Fibroblast of peridontal ligament (primary cell): ENCODE measurements at regions not wholly inside any gene's neighbourhood (a gene's known extent, or its start where the extent isn't known, plus 50 kb on each side); places are given as distances from the start of the nearest gene placed in this dataset.

Experiments used
- DNase-seq: peaks from one replicate; pipeline ENCODE4 v3.0.0-alpha.2; 2010; ENCODE audit errors: extremely low read depth

DNA sequence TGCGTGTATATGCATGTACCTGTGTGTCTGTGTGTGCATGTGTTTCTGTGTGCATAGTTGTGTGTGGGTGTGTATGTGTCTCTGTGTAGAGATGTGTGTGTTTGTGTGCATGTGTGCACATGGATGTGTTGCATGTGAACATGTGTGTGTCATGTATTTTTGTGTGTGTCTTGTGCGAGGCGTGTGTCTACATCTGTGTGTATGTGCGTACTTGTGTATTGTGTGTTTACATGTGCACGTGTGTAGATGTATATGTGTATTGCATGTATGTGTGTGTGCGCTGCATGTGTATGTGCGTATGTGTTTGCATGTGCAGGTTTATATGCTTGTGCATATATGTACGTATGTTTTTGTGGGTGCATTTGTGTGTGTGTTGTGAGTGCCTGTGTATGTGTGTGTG is 735.2 kb downstream of the GALR1 start:
- DNase-seq = no peak

DNA sequence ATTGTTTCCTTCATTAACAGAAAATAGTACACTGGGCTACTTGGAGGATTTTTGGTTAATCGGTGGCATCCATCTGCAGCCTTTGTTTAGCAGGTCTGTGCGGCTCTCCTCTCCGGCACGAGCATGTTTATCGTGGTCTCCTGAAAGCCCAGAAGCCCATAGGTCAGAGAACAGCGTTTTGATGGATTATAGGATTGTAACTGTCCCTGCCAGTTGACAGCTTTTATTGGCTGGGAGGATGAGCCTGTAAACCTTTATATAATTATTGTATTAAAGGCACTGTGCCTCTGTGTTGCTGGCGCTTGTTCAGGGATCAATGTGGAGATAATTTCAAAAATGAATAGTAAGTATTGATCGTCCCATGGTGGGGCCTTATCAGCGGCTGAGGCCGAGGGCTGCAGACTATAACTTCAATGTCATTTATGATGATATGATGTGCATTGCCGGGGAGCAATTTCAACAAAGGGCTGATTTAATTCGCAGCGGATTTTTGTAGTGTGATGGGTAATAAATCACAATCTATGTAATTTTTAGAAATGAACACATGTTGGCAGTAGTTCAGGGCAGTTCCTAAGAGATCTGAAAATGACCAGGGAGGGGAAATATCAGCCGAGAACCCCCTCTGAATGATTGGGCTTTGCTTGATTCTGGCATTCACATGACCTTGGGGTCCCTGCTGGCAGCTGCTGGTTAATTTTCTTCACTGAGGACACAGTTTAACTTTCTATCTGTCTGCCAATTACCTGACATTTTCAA is 736.1 kb downstream of the GALR1 start:
- DNase-seq = no peak

DNA sequence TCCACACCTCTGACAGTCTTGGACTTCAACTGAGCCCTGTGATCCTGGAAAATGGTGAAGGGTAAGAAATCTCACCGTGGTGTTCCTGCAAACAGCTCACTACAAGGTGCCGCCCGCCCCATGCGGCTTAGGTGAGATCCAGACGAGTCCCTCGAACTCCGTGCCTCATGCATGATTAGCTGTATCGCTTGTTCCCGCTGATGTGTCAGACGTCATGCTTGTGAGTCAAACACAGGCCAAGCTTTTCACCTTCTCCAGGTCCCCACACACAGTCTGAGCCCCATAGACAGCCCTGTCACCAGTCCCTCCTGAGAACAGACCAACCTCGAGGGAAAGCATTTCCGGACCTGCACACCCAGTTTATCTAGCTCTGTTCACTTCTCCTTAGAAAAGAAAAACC is 740.5 kb downstream of the GALR1 start:
- DNase-seq = no peak

DNA sequence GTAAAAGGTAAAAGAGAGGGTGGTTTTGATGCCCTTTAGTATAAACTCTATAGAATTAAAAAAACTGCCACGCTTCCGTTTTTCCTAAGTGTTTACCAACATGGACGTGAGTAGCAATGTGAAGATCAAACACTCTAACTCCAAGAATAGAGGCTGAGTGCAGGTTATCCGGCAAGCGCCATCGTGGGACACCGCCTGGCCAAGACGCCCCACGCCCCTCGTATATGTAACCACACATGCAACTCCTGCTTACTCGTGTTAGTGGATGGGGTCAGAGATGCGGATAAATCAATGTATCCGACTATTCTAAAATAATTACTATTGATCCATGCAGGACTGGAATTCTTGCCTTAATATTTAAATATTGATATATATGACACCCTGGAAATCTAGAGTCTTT is 741.3 kb downstream of the GALR1 start:
- DNase-seq = no peak

DNA sequence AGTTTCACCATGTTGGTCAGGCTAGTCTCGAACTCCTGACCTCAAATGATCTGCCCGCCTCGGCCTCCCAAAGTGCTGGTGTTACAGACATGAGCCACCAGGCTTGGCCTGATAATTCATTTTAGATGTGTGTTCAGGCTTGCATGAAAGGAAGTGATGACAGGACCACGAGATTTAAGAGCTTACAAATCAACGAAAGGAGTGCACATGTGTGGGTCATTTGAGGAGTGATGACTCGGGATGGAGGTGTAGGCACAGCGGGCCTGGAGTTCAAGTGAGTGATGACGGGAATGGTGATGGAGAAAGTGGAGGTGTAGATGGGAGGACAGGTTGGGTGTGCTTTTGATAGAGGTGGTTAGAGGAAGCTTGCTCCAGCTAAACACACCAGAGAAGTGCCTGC is 742.4 kb downstream of the GALR1 start:
- no peak for DNase-seq

DNA sequence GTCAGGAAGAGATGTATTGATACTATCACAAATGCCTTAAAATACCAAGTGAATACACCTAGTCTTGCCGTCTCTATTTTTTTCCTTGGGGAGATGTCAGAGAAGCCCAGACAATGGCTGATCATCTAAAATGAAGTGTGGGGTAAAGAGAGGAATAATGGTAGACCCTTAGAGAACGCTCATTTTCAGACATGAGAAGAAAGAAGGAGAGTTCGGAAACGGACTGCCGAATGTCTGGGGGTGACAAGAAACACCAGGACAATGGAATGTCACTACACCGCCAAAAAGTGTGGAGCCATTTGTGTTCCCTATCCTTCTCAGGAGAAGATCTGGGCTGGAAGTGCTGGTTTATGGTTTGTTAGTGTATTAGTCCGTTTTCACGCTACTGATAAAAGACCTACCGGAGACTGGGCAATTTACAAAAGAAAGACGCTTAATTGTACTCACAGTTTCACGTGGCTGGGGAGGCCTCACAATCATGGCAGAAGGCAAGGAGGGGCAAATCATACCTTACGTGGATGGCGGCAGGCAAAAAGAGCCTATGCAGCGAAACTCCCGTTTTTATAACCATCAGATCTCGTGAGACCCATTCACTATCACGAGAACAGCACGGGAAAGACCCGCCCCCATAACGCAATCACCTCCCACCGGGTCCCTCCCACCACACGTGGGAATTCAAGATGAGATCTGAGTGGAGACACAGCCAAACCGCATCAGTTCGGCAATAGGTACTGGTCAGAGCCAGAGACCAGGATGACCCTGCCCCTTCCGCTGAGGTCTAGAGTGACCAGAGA is 743.7 kb downstream of the GALR1 start:
- no peak for DNase-seq

DNA sequence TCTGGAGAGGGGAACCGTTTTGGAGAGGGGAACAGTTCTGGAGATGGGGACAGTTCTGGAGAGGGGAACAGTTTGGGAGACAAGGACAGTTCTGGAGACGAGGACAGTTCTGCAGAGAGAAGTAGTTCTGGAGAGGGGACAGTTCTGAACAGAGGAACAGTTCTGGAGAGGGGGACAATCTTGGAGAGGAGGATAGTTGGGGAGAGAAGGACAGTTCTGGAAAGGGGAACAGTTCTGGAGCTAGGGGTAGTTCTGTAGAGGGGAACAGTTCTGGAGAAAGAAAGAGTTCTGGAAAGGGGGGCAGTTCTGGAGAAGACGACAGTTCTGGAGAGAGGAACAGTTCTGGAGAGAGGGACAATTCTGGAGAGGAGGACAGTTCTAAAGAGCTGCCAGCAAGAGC is 745.9 kb downstream of the GALR1 start:
- DNase-seq = no peak

DNA sequence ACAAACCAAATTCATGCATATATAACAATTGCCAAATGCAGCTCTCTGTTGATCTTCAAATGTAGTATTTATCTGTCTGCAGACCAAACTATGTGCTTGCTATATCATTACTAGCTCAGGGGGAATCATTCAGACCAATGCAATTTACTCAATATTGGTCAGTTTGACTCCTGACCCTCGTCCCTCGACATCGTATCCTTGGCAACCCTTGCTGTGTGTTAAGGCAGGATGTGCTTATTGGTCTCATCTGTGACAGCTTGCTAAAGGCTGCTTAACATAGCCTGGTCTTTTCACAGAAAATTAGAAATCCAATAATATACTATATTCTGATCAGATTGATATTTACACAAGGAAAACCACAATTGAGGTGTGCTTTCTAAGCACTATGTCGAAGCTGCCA is 747.1 kb downstream of the GALR1 start:
- no peak for DNase-seq

DNA sequence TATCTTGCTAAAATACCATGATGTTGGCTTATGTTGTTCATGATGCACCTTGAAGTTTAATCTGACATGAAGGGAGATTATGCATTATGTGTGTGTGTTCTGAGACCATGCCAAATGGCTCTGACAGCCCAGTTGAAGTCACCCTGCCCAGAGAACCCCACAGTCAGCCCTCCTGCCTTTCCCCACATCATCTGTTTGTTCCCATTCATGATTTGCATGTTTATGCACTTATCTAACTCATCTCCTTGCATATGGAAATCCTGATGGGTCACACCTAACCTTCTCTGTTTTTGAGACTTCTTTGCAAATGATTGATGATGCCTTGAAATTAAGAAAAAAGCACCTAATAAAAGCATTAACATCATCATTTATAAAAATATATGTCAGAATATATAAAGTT is 752.2 kb downstream of the GALR1 start:
- no peak for DNase-seq

DNA sequence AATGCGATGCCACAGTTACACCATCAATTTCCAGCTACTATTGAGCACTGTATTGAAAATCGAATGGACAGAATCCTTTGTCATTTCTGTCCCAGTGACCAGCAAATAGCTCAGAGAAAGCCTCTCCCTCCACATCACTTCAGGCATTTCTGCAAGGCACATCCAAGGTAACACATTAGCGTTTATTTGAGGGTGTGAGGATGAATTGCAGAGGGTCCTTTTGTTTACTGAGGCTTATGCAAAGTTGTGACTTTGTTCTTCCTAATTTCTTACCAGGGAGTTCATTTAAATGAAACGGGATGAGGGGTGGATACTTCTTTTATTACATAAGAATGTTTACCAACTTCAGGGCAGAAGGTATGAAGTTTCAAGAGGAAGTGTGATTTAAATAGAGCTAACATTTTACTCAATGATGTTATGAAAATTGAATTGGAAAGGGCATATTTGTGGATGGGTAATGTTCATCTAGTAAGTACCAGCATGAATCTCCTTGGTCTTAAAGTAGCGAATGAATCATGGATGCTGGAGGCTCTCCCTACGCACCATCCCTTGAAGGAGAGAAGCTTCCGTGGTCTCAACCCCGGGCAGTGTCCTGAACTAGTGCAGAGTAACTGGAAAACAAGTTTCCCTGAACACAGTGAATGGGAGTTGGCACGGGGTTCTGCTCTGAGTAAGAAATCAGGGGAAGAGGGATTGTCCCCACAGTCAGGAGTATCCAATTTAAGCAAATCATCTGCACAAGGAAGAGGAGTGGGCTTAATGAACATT is 756.5 kb downstream of the GALR1 start:
- no peak for DNase-seq

DNA sequence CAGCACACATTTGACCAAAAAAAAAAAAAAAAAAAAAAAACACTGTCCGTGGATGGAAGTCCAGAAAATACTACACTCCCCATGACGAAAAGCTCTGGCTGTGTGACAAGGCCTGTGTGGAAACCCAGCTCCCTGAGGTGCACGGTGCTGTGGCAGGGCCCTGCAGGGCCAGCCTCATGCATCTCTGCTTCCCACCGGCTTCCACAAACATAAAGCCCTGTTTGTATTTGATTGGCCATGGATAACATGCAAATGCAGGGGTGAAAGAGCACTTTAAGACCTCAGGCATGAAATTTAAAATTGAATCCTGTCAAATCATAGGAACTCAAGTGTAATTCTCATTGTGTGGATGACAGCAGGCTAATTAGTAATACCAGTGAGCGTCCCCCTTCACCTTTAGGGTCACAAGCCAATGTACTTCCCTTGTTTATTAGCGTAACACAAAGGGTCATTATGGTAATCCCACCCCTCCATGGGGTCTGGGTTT is 757.2 kb downstream of the GALR1 start:
- no peak for DNase-seq

DNA sequence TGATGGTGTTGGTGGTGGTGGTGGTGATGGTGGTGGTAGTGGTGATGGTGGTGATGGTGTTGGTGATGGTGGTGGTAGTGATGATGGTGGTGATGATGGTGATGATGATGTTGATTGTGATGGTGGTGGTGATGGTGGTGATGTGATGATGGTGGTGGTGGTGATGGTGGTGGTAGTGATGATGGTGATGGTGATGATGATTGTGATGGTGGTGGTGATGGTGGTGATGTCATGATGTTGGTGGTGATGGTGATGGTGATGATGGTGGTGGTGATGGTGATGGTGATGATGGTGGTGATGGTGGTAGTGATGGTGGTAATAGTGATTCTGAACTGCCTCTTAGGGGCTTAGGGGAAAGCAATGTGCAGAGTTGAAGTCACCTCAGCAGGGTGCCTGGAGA is 760.7 kb downstream of the GALR1 start:
- DNase-seq = no peak

DNA sequence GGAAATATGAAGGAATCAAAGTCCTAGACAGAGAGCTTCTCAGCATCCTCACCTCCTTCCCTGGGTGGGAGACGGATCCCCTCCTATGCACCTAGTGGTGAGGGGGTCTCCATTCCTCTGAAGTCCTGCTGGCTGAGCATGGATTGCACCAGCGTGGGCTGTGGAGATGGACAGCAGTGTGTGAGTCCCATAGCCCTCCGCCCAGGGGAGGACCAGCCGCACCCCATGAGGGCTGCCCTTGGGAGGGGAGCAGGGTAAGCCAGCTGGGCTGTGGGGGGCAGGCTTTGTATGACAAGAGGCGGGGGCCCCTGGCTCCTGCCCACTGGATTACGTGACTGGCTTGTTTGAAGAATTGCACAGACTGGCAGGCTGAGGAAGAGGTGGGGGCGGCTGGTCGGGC is 768.2 kb downstream of the GALR1 start:
- no peak for DNase-seq

DNA sequence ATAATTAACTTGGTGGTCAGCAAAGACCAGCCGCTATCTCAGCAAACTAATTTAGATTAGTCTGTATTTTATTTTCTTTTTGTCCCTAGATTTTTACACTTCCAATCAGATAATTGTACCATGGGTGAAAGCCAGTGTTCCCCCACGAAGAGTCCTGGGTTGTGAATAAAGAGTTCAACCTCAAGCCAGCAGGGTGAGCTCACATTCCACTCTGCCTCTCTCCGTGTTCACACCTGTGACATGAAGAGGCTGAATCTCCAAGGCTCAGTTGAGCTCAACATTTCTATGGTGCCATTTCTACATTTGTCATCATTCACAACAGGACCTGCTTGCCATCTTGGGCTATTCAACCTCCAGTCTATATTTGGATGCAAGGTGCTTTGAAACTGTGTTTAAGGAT is 771.5 kb downstream of the GALR1 start:
- no peak for DNase-seq

DNA sequence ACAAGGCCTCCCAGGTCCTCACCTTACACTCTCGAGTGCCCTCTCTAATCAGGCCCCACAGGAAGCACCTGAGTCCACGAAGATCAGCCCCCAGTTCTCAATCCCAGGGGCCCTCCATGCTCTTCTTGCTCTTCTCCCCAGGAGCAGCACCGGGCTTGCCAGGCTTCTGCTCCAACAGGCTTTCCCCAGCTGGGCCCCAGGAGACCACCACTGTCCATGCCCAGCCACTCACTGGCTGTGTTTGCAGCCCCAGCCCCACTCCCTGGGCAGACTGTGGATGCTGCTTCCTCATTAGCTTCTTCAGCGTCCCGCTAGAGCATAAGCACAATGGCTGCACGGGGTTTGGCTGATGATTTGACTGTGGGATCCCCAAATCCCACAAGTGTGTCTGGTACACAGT is 781.9 kb downstream of the GALR1 start:
- DNase-seq = no peak

DNA sequence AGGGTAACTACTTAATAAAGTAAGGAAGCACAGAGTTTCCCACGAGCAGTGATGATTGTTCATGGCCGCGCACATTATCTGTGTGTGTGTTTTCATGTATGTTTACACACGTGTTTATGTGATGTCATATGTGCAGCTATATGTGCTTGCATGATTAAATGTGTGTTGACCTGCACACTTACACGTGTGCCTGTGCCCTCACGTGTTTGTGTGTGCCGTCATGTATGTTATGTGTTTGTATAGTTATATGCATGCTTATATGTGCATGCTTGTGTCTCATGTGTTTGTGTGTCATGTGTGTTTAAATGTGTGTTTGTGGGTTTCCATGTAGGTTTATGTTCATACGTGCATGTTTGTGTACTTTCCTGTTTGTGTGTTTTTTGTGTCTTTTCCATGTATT is 782.3 kb downstream of the GALR1 start:
- DNase-seq = no peak

DNA sequence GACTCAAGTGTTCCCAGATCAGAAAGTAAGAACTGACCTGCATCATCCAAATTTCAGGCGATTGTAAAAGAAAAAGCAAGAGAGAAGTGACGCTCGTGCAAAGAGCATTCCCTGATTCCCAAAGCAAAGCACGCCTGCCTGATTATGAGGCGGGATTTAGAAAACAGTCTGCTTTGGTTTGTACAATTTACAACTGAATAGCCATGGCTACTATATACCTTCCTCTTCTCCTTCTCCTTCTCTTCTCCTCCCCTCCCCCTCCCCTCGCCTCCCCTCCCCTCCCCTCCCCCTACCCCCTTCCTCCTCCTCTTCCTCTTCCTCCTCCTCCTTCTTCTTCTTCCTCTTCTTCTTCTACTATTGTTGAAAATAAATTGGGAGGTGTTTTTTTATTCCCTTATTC is 782.9 kb downstream of the GALR1 start:
- DNase-seq = no peak

DNA sequence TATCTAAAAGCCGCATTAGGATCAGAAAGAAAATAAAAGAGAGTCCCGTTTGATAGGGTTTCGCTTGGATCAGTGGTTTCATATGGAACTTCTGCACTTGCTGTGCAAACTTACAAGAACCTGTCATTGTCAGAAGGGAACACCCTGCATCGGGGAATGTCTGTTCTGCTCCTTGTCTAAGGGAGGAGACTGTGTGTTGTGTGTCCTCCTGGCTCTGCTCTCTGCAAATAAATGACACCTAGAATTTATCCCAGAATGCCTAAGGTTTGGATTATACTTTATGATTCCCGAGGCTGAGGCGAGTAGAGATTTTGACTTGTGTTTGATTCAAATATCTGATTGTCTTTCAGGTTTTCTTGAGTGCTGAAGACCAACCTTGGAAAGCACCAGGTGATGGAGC is 785.1 kb downstream of the GALR1 start:
- no peak for DNase-seq

DNA sequence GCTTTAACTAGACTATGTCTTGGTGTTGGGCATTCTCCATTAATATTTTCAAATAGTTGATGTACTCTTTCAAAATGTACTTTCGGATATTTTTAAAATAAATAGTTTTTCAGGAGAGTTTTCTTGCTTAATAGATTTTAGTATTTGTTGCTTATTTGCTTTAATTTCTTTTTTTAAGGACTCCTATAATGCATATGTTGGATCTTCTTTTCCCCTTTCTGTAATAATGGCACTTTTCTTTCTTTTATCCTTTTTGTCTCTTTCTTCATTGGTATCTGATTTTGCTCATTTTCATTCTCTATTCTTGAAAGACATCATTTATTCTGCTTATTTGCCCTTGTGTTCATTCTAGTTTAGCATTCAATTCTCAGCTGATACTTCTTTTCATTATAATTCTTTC is 791.6 kb downstream of the GALR1 start:
- no peak for DNase-seq

DNA sequence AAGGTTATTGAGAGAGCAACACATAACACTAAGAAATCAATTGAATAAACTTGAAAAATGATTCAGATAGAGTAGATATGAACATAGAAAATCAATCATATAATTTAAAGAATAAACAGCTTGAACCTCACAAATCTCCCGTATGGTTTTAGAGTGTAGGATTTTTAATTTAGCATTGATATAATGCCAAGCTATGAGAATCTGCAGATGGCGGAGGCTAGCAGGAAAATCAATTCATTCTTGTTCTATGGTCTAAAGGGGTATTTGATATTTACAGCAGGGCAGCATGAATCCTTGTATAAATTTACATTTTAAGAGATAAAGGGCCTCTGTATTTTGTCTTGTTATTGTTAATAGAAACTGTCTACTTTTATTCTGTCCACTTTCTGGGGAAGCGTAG is 797.0 kb downstream of the GALR1 start:
- no peak for DNase-seq

DNA sequence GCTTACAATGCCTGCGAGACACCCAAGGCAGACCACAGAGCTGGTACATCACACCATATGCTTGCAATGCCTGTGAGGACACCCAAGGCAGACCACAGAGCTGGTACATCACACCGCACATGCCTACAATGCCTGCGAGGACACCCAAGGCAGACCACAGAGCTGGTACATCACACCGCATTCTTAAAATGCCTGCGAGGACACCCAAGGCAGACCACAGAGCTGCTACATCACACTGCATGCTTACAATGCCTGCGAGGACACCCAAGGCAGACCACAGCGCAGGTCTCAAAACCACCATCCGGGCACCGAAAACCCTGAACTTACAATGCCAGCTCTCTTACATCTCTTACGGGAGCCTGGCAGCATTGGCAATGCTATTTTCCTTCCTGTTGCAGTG is 799.6 kb downstream of the GALR1 start:
- DNase-seq = no peak

DNA sequence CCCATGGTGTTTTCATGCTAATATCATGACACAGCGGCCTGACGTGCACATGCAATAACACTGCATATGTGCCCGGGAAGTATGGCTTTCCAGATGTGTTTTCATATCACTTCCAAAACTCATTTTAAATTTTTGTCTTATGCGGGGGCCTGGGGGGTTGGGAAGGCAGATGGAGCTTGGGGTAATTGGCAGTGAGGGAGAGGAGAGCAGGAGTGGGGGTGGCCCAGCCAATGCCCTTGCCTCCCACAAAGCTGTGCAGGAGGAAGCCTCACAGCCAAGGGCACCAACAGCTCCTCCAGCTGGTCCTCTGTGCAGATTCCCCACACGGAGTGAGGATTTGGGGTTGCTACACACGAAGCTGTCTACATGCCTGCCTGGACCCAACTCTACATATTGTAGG is 805.2 kb downstream of the GALR1 start:
- DNase-seq = no peak

DNA sequence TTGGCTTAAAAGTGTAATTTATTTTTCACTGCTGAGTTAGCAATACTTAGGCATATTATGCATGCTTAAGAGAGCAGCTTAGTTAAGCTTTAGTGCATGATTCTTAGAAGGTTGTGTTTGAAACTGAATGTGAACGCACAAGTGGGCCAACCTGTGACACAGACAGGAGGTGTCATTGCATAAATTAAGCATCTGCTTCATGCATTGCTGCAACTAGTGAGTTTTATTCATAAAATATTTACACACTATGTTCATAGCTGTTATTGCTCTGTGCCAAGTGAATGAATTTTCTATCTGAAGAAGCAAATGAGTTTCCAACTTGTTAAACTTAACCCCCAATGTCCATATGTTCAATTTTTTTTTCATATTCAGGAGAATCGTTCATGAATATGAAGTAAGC is 806.4 kb downstream of the GALR1 start:
- DNase-seq = no peak
